Adrenal gland (tissue), 5 donors: ENCODE measurements at regions not wholly inside any gene's neighbourhood (a gene's known extent, or its start where the extent isn't known, plus 50 kb on each side); places are given as distances from the start of the nearest gene placed in this dataset.

Experiments used
- POLR2A ChIP-seq, 2 donors: fragments of 450-650 bp; IDR thresholded peaks; one replicate each; pipeline ENCODE4 v1.6.1; 2017; ENCODE audit warnings: antibody characterized with exemption in 2 of 2, mild to moderate bottlenecking in 2 of 2, moderate library complexity in 1 of 2
- TF ChIP-seq, protein P1 (sequence below), 6 experiments: fragments of 450-650 bp in 4 of 6; fragments of 200-600 bp in 2 of 6; sonication (generic) in 1 of 6; IDR thresholded peaks; 1 replicate in 5 of 6; 2 replicates in 1 of 6; pipeline versions ENCODE4 v1.5.1 to v1.8.0; 2016 to 2021; ENCODE audit warnings: antibody characterized with exemption in 6 of 6, mild to moderate bottlenecking in 2 of 6, moderate library complexity in 1 of 6
- donor health status: DM: no; HTN: no; CAD: no.

- TF ChIP-seq, protein P1, sequence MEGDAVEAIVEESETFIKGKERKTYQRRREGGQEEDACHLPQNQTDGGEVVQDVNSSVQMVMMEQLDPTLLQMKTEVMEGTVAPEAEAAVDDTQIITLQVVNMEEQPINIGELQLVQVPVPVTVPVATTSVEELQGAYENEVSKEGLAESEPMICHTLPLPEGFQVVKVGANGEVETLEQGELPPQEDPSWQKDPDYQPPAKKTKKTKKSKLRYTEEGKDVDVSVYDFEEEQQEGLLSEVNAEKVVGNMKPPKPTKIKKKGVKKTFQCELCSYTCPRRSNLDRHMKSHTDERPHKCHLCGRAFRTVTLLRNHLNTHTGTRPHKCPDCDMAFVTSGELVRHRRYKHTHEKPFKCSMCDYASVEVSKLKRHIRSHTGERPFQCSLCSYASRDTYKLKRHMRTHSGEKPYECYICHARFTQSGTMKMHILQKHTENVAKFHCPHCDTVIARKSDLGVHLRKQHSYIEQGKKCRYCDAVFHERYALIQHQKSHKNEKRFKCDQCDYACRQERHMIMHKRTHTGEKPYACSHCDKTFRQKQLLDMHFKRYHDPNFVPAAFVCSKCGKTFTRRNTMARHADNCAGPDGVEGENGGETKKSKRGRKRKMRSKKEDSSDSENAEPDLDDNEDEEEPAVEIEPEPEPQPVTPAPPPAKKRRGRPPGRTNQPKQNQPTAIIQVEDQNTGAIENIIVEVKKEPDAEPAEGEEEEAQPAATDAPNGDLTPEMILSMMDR (IDR thresholded peaks at IDR 0.05), result no peak
- TF ChIP-seq POLR2A (IDR thresholded peaks at IDR 0.05), result no peak
These were observed 495.9 kb upstream of the RBFOX1 start for GRCh38 chr16:6836766-6837165.
